Embryonic facial prominence (tissue), 1 donor: ENCODE measurements at regions not wholly inside any gene's neighbourhood (a gene's known extent, or its start where the extent isn't known, plus 50 kb on each side); places are given as distances from the start of the nearest gene placed in this dataset.
"Not testable (repeated sequence)": the region's sequence is repeated elsewhere in the genome, so short reads cannot be mapped to it uniquely, and the experiment has no call there.

Experiments
- DNase-seq: peaks from one replicate; pipeline ENCODE4 v3.0.0-alpha.2; 2016; ENCODE audit errors: extremely low spot score

DNA sequence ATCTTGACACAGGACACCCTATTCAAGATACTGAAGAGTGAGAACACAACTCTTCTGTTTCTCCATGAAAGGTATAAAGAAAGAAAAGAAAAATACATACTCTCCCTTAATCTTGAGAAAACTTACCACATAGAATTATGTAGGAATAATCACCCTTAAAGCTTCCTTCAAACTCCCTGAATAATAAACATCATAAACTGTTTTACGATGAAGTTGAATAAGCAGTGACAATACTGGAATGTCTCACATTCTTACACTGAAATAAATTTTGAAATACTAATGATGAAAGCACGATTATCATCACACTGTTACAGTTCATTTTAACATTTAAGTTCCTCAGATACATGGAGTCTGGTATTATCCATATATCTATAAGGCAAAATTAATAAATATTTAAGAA, 306.2 kb downstream of the IPMK start:
- no peak for DNase-seq

DNA sequence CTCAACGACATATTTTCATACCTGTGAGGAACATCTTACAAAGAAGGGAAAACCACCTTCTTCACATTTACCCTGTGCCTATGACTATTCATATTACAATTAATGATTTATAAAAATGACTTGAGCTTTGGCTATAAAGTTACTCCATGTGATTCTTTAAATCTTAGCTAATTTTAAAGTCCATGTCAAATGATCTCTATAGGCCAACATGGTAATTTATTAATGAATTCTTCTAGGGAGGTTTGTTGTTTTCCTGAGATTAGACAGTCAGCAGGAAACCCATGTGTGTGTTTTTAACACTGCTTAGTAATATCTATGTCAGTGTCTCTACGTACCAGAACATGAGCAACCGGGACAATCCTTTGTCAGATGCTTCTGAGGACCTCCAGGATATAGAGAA, 307.3 kb downstream of the IPMK start:
- no peak for DNase-seq

DNA sequence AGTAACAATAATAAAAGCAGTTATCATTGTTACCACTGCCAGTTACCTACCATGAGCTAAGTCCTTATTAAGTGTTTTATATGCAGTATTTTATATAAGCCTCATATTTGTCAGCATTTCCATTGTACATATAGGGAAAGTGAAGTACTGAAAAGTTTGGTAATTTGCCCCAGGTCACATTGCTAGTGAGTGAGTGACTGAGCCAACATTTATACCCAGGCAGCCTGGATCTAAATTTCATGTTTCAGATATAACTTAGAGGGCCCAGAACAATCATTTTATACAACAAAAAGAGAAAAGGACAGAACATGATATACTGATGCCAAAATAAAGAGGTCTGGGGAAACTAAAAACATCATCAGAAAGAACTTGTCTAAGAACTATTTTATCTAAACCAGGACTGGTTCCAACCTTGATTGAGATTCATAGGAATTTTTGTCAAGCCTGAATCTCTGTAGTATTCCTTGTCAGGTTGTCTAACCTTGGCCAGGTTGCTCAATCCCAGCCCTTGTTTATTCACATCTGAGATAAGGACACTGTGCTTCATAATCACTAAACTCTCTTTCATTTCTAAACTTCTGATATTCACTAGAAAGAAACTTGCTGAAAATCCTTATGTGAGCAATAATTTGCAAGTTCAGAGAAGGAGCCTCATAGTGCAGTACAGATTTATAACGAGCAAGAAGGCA, 308.2 kb downstream of the IPMK start:
- no peak for DNase-seq

DNA sequence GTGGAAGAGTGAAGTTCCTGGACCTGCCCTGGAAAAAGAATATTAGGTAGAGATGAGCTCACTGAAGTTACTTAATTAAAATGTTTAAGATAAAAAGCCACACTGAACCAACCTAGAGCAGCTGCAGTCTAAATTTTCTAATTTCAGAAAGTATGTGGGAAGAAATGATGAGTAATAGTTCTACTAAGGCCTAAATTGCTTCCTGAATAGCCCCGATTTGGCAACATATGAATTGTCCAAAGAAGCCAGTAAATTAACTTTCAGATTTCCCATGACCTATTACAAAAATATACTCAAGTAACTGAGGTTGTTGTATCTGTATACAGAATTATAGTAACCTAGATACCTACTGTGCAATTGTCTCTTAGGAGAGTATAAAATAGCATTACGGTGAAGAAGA, 312.6 kb downstream of the IPMK start:
- DNase-seq: no peak

DNA sequence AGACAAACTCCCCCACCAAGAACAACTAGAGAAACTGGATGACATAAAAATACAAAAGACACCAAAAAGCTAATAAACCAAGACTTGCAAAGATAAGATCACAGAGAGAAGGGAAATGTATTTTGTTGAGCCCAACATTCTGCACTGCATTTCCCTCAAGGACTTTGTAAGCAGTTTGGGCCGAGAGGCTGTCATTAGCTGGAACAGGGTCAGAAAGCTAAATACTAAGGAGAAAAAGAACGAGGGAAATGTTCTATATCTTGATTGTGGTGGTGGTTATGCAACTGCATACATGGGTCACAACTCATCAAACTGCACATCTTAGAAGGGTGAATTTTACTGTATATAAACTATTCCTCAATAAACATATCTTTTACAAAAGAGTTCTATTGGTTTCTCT, 315.0 kb downstream of the IPMK start:
- DNase-seq: no peak

DNA sequence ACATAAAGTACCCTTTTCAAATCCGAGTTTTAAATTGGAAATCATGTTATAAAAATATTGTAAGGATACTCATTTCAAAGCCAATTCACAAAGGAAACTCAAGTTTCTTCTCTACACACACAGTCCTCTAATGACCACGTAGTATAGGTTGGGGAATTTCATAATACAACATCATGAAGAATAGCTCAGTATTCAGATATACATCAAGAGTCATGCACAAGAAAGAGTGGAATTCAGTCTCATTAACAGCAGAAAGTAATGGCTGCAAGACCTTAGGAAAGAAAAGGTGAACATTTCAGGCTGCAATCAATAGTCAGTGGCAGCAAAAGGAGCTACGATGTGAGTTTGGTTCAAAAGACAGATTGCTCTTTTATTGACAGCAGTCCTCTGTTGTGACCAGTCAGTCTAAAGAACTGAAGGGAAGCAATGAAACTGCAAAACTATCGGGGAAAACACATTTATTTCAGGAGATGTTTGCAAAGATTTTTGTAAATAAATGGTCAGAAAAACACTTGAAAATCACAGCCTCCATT, 317.2 kb downstream of the IPMK start:
- DNase-seq: no peak

DNA sequence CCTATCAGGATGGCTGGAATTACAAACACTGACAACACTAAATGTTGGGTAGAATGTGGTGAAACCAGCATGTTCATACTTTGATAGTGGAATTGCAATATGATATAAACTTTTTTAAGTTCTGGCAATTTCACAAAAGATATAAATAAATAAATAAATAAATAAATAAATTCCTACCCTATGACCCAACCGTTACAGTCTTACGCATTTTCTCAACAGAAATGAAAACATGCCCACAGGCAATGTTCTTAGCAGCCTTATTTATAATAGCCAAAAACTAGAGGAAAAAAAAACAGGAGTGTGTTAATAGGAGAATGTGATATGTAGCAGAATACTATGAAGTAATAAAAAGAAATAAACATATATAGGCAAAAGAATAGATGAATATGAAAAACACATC, 318.9 kb downstream of the IPMK start:
- no peak for DNase-seq

DNA sequence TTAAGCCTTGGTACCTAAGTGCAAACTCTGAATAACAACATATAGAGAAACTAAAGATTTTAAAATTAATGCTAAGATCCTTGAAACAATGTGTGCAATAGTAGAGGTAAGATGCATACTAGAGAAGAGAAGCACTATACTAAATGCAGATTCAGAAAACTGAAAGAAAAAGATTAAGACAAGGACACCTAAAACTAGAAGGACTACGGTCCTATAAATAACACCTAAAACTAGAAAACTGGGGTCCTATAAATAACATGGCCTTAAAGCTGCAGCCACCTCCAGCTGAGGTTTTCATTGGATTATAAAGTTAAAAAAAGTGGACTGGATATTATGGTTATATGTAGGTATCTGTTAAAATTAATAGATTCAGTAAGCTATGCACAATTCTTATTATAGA, 320.9 kb downstream of the IPMK start:
- no peak for DNase-seq

DNA sequence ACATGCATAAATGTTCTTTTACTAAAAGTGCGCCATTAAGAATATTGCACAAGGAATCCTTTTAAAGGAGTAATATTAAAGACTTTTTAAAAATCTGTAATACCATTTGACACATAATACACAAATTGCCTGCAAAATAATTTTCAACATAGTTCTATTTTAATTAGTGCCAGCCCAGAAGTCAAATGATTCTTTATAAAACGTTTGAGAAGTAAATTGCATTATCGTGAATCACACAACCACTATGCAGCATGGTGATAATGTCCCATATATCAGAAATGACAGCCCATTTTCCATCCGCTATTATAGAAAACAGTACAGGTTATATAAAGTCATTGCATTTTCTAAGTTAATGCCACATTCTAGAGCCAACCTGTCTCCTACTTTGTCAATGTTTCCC, 324.0 kb downstream of the IPMK start:
- DNase-seq: no peak

DNA sequence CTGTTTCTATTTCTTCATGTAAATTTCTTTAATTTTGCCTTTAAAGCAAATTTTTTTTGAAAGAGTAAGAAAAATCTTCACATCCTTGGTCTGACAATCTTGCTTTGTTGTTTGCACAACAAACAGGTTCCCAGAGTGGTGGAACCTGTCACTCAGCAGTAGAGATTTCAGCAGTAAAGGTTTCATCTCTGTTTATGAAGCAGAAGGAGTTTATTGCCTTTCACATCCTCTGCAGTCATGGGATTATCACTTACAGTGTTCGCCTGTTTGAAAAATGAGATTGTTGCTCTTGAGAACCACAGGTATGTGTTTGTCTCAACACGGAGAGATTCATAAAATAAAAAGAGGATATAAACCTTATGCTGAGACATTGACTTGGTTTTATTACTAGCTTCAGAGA, 342.6 kb downstream of the IPMK start:
- DNase-seq: no peak

DNA sequence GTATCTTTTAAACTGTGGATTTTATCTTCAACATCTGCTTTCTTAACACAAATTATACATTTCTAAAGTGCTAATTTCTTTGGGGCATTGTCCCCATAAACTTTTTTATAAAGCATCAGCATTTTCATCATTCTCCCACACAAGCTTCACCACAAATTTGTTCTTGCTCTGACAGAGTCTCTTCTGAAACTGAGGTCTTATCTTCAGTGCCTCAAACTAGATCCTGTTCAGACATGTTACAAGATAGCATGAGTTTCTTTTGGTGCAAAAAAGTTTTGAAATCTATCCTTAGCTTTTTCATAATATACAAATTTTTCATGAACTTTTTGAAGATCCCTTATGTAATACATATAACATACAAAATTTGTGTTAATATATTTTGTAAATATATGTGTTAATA, 346.6 kb downstream of the IPMK start:
- DNase-seq: no peak

DNA sequence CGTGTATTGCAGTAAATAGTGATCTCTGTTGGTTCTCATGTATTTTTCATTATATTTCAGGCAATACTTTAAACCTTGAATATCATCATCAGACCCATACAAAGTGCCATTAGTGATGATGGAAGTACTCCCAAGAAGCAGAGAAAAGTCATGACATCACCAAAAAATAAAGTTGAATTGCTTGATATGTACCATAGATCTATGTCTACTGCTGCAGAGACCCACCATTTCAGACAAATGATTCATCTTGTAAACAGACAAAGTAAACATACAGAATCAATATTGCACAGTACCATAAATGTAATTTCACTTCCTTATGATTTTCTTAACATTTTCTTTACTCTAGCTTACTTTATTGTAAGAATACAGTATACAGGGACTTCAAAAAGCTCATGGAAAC, 347.8 kb downstream of the IPMK start:
- no peak for DNase-seq

DNA sequence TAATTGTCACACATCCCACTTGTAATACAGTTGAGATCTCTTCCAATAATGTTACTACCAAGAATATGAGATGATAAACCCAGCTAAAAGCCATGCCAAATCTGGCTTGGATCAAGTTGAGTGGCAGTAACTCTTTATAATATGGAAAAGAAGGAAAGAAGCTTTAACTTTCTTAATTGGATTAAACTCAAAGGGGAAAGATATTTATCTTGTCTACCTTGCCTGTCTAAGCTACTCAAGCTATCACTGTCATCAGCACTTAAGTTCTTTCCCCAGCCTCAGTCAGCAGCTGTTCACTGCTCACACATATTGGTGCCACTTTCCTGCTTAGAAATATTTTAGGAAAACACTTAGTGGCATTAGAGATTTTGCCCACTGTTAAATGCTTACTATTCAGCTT, 350.7 kb downstream of the IPMK start:
- no peak for DNase-seq

DNA sequence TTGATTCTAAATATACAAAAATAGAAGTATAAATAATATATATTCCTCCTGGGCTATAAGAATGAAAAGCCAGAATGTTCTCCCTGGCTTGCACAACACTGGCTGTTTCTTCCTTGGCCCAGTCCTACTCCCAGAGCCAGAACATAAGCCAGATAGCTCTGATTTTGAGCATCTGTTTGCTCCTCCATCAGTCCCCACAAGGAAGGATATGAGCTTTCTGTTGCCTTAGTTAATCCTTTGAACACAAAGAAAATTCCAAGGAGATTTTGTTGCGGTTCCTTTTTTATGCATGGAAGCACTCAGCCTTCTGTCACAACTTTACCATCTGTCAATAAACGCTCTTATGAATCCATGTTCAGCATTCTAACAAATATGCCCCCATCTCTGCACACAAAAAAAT, 361.8 kb downstream of the IPMK start:
- no peak for DNase-seq

DNA sequence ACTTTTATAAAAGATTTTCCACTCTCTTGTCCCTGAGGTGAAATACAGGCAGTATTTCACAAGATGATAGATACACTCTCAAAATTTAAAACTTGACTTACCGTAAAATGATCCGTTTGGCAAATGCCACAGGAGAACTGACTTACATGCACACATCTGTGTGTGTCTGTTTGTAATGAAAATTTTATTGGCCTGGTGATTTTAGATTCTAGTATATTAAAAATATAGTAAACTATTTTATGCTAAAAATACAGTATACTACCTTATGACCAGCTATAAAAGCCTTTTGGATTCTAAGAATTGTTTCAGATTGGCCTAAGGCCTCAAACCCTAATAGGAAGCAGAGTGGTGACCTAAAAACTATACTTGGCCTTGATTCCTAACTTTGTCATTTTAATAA, 362.7 kb downstream of the IPMK start:
- no peak for DNase-seq

DNA sequence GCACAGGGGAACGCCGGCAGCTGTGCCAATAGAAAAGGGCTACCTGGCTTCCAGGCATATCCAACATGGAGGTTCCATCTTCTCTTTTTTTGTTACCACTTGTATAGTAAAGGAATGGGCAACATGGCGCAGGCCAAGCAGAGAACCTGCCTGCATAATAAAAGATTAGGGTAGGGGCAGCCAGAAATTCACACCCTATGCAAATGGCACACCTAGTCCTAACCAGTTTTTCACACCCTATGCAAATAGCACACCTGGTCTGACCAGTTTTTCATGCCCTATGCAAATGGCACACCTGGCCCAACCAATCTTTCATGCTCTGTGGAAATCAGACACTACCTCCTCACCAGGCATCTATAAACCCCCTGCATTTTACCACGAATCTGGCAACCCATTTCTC, 369.5 kb downstream of the IPMK start:
- DNase-seq: no peak

DNA sequence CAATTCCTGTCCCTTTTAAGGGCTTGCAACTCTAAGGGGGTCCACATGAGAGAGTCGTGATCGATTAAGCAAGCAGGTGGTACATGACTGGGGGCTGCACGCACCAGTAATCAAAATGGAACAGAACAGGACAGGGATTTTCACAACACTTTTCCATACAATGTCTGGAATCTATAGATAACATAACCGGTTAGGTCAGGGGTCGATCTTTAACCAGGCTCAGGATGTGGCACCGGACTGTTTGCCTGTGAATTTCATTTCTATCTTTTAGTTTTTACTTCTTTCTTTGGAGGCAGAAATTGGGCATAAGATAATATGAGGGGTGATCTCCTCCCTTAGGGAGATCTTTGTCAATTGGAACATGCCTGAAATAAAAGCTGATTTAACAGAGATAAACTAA, 370.1 kb downstream of the IPMK start:
- DNase-seq: no peak

DNA sequence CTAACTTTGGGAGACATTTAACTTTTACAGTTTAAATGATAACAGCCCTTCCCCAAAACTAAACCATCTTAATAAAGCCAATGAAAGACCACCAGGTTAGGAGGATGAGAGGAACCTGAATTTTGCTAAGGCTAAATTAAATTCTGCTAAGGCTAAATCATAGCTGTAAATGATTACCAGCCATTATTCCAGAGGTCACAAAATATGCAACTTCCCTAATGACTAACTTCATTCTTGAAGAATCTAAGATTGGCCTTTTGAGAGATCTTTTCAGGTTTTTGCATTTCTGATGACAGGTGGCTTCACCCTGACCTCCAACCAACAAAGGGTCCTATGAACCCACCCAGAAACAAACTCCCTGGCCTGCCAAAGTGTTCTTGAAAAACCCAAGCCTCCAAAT, 373.3 kb downstream of the IPMK start:
- no peak for DNase-seq

DNA sequence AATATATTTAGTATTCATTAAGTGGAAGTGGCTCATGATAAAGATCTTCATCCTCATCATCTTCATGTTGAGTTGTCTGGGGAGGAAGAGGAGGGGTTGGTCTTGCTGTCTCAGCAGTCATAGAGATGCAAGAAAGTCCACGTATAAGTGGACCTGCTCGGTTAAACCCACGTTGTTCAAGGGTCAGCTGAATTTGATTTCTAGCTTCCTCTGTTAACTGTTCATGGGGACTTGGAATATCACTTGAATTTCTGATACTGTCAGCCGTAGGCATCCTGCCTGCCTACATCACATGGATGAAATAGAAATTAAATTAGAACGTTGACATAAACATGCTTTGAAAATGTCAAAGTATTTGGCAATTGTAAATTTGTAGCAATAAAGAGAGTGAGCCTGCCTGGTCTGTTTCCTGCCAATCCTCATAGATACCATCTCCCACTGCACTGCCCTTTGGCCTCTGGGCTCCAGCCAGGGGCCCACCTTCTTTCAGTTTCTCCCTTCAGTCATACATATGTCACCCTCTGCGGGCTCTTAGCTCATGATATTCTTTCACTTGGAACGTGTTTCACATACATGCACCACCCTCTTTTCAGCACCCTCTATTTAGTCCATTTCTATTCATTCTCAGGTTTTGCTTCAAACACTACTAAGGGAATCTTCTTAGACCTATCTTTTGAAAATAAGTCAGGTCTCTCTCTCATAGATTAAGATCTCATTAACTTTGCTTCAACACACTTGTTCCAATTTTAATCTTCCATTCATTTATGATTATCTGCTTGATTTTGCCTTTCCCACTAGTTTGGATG, 376.3 kb downstream of the IPMK start:
- DNase-seq: no peak

DNA sequence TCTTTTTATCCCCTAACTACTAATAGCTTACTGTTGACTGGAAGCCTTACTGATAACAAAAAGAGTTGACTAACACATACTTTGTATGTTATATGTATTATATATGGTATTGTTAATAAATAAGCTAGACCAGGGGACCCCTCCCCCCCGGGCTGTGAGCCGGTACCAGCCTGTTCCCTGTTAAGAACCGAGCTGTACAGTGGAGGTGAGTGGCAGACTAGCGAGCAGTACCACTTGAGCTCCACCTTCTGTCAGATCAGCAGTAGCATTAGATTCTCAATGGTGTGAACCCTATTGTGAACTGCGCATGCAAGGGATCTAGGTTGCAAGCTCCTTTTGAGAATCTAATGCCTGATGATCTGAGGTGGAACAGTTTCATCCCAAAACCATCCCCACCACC, 377.0 kb downstream of the IPMK start:
- no peak for DNase-seq

DNA sequence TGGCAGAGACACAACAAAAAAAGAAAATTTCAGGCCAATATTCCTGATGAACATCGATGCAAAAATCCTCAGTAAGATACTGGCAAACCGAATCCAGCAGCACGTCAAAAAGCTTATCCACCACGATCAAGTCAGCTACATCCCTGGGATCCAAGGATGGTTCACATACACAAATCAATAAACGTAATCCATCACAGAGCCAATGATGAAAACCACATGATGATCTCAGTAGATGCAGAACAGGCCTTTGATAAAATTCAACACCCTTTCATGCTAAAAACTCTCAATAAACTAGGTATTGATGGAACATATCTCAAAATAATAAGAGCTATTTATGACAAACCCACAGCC, 382.1 kb downstream of the IPMK start:
- not testable (repeated sequence) for DNase-seq

DNA sequence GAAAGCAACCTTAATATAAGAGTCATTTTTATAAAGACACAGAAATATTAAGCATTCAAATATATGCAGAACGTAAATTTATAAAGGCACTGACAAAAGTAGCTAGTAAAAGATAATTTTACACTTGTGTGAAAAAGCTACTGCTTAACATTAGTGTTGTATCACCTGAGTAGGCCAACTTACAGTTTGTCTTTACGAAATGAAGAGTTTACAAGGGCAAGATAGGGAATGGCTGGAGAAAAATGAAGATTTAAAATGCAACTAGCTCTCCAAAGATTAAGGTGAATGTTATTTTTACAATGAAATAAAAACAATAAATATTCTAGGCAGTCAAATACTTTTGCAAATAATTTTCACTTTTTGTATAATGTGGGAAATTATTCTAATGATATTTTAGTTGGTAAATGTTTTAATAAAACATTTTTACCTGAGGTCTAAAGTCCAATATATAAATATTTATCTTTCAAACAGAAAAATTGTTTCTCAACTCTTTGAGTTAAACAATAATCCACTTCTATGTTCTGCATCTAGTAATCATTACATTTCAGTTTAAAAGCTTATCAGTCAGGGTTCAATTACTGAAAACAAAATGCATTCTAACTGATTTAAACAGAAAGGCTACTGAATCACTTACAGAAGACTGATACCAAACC, 382.6 kb downstream of the IPMK start:
- no peak for DNase-seq

DNA sequence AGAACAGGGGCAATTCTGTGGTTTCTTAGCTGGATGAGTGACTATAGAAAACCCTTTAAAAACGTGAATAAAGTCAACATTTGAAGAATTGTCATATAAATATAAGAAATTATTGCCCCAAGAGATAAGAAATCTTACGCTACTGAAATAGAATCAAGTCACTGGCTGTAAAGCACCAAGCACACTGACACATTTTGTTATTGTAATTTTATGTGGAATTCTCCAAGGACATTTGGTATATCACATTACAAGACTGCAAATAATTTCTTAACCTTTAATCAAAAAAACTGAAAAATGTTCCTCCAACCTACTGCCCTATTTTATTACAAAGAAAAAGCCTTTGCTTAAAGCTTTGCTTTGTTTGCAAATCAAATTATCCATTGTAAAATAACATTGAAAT, 383.3 kb downstream of the IPMK start:
- no peak for DNase-seq
